GM19467 (cell line): ENCODE measurements at regions not wholly inside any gene's neighbourhood (a gene's known extent, or its start where the extent isn't known, plus 50 kb on each side); places are given as distances from the start of the nearest gene placed in this dataset.
A peak's percentile ranks its signal among the peaks of the same experiment; 100 is the strongest.

Source experiments
- ATAC-seq: cut with Tn5 transposase; IDR thresholded peaks from one replicate; pipeline ENCODE4 v1.9.1; 2021; ENCODE audit warnings: mild to moderate bottlenecking, moderate library complexity; ENCODE audit not compliant: unreplicated experiment

- ATAC-seq: no peak
Observed at GRCh38 chr5:61621202-61621650, 289.2 kb downstream of the ZSWIM6 start.

- no peak for ATAC-seq
Observed at GRCh38 chr5:61622156-61622555, 290.1 kb downstream of the ZSWIM6 start.

GRCh38 chr5:61623401-61624069 lies 291.5 kb downstream of the ZSWIM6 start:
- ATAC-seq: no peak

GRCh38 chr5:61624553-61625136 lies 292.6 kb downstream of the ZSWIM6 start:
- no peak for ATAC-seq

DNA sequence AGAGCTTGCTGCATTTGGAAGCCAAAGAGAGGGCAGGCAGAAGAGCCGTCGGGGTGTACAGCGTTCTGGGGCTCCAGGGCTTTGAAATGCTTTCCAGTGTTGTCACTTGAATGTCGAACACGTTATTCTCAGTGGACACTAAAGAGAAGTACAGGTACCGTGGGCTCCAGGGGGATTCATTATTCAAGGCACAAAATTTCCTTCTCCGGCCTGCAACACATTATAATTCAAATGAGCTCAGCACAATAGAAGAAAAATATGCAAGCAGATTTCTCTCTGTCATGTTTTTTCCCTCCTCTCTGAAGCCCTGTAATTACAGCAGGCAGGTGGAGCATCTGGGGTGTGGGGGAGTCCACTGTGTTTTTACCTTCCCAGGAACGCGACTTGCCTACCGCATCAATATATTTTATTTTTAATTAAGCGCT lies 293.1 kb downstream of the ZSWIM6 start:
- no peak for ATAC-seq

DNA sequence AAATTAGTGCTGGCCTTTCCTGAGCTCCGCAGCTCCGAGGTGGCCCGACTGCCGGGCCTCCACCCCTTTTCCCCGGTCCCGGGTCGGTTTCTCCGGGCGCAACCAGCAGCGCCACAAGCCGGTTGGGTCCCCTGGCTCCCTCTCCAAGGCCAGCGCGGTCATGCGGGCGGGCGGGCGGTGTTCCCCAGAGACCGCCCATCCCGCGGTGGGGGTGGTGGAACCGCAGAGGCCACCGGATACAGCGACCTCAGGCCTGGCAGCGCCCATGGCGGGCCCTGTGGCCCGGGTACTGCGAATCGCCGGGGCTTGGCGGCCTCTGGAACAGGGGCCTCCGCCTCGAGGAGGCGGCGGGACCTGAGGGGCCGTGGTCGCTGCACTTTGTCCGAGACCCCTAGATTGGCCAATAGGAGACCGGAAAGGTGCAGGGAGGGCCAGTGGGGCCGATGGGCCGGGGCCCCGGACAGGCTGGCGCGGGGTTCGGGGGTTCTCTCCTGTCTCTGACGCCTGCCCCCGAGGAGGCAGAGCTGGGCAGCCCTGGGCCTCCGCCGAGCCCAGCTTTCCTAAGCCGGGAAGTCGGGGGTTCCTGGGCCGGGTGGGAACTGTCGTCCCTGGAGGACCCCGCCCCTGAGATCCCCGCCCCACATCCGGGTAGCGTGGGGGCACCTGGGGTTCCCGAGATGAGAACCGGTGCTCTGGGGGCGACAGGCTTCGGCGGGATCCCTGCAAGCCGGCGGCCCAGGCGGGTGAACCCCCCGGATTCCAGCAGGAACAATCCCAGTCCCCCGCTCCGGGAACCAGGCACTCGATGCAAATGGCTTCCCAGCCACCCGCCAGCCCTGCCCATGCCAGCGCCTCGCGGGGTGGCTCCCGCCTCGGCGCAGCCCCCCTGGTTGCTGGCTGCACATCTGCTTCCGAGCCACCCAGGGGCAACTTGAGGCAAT lies 293.9 kb downstream of the ZSWIM6 start:
- ATAC-seq: peak; percentile 59

DNA sequence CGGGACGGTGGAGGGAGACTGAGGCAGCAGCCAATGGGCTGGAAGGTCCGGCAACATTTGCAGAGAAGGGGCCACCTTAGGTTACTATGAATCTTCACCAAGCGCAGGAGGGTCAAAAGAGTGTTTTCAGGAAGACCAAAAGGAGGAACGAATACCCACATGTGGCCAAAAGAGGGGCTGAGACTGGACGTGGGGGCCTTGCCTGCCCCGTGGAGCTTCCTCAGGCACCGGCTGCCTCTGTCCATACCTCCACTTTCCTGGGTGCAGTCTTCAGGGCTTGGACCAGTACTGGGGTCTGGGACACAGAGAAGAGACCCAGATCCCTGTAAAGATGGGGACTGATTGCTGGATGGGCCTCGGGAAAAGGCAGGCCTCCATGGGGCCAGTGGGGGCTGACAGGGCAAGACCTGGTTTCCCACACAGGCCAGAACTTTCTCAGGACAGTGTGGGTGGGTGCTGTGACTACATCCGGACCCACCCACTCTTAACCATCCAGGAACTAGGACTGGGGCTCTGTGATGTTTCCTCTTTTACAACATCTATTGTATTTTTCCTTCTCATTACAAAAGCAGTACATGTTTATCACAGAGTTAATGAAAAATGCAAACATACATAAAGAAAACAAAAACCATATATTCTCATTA lies 294.7 kb downstream of the ZSWIM6 start:
- ATAC-seq: no peak

- no peak for ATAC-seq
Observed at GRCh38 chr5:61627531-61627930, 295.5 kb downstream of the ZSWIM6 start.

DNA sequence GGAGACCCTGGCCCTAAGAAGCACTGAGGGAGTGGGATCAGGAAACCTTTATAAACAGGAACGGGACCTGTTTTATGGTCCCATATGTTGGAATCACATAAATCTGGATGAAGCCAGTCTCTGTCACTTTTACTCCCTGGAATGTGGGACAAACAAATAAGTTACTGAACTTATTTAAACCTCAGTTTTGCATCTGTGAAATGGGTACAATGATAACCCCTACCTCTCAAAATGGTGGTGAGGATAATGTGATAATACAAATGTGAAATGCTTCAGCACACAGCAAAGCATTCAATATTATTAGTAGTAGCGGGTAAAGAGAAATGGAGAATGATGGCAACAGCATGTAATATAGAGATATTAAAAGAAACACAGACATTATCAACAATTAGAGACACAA lies 298.9 kb downstream of the ZSWIM6 start:
- no peak for ATAC-seq

DNA sequence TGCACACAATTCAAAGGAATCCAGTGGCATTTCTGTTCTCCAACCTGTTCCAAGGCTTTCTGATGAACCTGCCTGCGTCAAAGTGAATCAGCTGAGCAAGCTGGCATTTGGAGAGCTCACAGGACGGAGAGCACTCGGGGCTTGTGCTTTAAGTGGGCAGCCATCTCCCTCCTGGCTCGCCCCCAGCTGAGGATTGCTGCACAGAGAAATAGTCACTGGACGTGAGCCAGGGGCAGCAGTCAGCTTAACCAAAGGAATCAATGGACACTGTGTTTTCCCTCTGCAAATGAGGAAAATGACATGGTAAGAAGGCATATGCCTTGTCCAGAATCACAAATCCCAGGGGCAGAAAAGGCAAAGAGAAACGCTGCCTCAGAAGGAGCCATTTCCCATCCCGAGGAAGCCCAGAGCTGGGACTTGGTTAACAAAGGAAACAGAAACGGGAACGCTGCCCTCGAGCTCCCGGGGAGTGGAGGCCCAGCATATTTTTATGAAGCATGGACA lies 299.4 kb downstream of the ZSWIM6 start:
- no peak for ATAC-seq

DNA sequence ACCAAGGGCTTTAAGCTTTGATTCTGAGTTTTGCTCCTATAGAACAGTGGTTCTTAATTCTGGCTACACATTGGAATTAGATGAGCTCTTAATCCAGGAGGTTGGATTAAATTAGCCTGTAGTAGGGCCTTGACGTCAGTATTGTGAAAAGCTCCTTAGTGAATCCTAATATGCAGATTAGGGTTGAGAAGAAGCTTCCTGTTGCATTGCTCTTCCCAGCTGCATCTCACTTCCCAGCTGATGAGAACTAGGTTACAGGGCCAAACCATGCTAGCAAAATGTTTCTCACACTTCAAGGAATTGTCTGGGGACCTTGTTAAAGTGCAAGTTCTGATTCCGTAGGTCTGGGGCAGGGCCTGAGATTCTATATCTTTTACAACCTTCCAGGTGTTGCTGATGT lies 300.0 kb downstream of the ZSWIM6 start:
- no peak for ATAC-seq

DNA sequence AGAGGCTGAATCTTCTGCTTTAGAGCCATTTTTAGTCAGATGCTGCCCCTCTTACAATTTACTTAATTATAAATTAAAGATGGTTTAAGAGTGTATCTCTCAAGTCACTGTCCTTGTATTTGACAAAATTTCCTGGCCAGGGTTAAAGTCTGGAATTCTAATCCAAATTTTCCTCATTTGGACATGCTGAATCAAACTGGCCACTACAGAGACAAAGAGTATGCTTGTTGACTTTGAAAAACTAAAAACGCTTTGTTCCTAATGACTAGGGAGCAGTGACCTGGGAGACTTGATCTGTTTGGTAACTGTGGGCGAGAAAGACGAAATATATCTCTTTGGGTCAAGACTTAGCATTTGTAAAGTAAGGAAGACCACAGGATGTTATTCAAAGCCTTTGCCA lies 303.2 kb downstream of the ZSWIM6 start:
- ATAC-seq: no peak

DNA sequence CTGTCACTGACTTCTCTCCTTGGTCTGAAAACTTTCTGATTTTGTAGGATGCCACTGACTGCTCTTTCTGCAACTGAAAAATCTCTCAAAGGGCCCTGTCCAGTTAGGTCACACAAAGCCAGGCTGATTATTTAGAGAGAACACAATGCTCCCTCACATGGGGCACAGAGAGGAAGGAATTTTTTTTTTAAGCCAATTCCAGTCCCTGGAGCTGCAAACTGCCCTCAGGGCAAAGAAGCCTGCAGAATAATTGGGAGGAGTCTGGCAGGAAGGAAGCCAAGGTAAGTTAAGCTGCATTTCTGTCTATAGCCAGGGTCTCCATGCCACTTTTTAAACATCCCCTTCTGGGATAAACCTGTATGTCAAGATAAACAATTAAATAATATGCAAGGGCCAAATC lies 305.5 kb downstream of the ZSWIM6 start:
- no peak for ATAC-seq

- ATAC-seq: no peak
Observed at GRCh38 chr5:61638476-61638875, 306.4 kb downstream of the ZSWIM6 start.

GRCh38 chr5:61640179-61641021 lies 308.3 kb downstream of the ZSWIM6 start:
- ATAC-seq: no peak

- no peak for ATAC-seq
Observed at GRCh38 chr5:61641748-61642565, 309.9 kb downstream of the ZSWIM6 start.

- no peak for ATAC-seq
Observed at GRCh38 chr5:61647672-61648071, 315.6 kb downstream of the ZSWIM6 start.

DNA sequence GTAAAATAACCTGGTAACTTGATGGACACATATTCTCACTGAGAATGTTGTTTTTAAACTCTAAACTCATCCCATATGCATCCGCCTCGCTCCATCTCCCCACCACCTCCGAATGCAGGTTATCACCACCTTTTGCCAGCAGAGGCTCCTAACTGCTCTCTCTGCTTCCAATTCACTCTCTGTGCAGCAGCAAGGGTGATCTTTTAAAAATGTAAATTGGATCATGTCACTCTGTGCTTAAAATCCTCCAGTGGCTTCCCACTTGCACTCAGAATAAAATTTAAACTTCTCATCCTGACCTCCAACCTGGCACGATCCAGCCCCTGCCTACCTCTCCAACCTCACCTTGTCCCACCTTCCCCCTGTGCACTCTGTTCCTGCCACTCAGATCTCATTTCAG lies 317.2 kb downstream of the ZSWIM6 start:
- ATAC-seq: no peak

GRCh38 chr5:61649971-61650370 lies 317.9 kb downstream of the ZSWIM6 start:
- ATAC-seq: no peak
